HG03108 (cell line): ENCODE measurements at regions not wholly inside any gene's neighbourhood (a gene's known extent, or its start where the extent isn't known, plus 50 kb on each side); places are given as distances from the start of the nearest gene placed in this dataset.

Experiments
- ATAC-seq: cut with Tn5 transposase; IDR thresholded peaks from one replicate; pipeline ENCODE4 v1.9.1; 2021; ENCODE audit warnings: moderate library complexity; ENCODE audit not compliant: unreplicated experiment

GRCh38 chr18:42184685-42185477 lies 229.8 kb downstream of the PIK3C3 start:
- ATAC-seq: no peak

GRCh38 chr18:42185486-42185885 lies 230.5 kb downstream of the PIK3C3 start:
- ATAC-seq: no peak

GRCh38 chr18:42187611-42188380 lies 232.8 kb downstream of the PIK3C3 start:
- peak; percentile 84 for ATAC-seq

GRCh38 chr18:42190643-42191042 lies 235.6 kb downstream of the PIK3C3 start:
- no peak for ATAC-seq

- ATAC-seq: no peak
These were observed 237.5 kb downstream of the PIK3C3 start for GRCh38 chr18:42192251-42193248.

- ATAC-seq: no peak
These were observed 241.6 kb downstream of the PIK3C3 start for GRCh38 chr18:42196651-42197050.

- no peak for ATAC-seq
These were observed 246.1 kb downstream of the PIK3C3 start for GRCh38 chr18:42201137-42201536.

- ATAC-seq: no peak
These were observed 256.2 kb downstream of the PIK3C3 start for GRCh38 chr18:42211201-42211600.

GRCh38 chr18:42222557-42222956 lies 267.5 kb downstream of the PIK3C3 start:
- no peak for ATAC-seq

GRCh38 chr18:42228581-42228980 lies 273.5 kb downstream of the PIK3C3 start:
- no peak for ATAC-seq

GRCh38 chr18:42229211-42230210 lies 274.5 kb downstream of the PIK3C3 start:
- ATAC-seq: peak; percentile 99

- ATAC-seq: no peak
These were observed 275.6 kb downstream of the PIK3C3 start for GRCh38 chr18:42230636-42231035.

GRCh38 chr18:42231284-42231683 lies 276.2 kb downstream of the PIK3C3 start:
- ATAC-seq: no peak

- no peak for ATAC-seq
These were observed 276.8 kb downstream of the PIK3C3 start for GRCh38 chr18:42231796-42232195.

- no peak for ATAC-seq
These were observed 278.9 kb downstream of the PIK3C3 start for GRCh38 chr18:42233908-42234307.

GRCh38 chr18:42242758-42243157 lies 287.7 kb downstream of the PIK3C3 start:
- ATAC-seq: no peak

GRCh38 chr18:42245137-42245536 lies 290.1 kb downstream of the PIK3C3 start:
- ATAC-seq: no peak

GRCh38 chr18:42255908-42256765 lies 301.1 kb downstream of the PIK3C3 start:
- no peak for ATAC-seq
